ENCODE measurements at regions not wholly inside any gene's neighbourhood (a gene's known extent, or its start where the extent isn't known, plus 50 kb on each side); places are given as distances from the start of the nearest gene placed in this dataset.

DNA sequence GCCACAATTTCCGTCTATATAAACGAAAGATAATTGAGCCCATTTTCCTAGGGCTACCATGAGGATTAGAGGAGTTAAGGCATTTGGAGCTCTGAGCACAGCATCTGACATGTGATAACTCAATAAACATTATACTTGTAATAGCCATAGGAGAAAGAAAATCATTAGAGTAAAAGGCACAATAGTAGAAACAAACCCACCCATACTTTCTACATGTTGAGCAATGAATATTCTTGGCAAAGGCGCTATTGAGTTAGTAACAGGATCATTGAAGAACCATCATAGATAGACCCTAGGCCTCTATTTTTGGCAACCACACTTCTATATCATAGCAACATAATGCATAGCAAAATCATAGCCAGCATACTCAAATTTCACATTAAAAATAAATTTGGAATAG is 664.1 kb downstream of the NOVA1 start:
- ATAC-seq (ENCODE audit: low FRiP score) (no peak), DNase-seq (ENCODE audit: low spot score) (no peak)
- TF ChIP-seq, protein P1, sequence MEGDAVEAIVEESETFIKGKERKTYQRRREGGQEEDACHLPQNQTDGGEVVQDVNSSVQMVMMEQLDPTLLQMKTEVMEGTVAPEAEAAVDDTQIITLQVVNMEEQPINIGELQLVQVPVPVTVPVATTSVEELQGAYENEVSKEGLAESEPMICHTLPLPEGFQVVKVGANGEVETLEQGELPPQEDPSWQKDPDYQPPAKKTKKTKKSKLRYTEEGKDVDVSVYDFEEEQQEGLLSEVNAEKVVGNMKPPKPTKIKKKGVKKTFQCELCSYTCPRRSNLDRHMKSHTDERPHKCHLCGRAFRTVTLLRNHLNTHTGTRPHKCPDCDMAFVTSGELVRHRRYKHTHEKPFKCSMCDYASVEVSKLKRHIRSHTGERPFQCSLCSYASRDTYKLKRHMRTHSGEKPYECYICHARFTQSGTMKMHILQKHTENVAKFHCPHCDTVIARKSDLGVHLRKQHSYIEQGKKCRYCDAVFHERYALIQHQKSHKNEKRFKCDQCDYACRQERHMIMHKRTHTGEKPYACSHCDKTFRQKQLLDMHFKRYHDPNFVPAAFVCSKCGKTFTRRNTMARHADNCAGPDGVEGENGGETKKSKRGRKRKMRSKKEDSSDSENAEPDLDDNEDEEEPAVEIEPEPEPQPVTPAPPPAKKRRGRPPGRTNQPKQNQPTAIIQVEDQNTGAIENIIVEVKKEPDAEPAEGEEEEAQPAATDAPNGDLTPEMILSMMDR (IDR thresholded peaks at IDR 0.05), result no peak

DNA sequence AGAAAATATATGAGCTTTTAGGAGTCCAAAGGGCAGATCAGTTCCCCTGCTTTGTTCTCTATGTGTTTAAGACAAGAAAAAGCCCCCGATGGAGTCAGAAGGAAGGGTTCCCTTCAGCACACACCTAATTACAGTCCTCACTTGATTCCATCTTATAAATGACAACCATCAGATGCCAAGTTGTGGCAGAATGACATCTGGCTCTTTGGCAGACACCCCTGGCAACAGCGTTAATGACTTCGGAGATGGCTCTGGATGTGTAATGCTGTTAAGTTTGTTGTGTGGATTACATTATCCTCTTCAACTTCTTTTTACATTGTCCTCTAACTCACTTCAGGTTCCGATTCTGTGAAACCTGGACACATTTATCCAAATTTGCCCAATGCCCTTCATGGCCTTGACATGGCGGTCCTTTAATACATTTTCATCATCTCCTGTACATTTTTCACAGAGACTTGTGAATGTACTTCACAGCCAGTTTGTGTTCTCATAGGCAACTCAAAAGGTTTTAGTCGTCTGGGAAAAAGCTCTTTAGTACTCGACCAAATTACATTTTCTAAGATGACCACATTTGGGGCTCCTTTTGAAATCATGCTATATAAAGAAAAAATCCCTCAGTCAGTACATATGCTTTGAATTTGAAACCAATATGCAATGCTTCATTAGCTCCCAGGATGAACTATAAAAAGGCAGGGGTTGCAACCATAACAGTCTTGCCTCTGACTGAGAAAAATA is 667.8 kb downstream of the NOVA1 start:
- ATAC-seq (ENCODE audit: low FRiP score) (no peak), DNase-seq (ENCODE audit: low spot score) (no peak)
- TF ChIP-seq, protein P1 (IDR thresholded peaks at IDR 0.05), result no peak

DNA sequence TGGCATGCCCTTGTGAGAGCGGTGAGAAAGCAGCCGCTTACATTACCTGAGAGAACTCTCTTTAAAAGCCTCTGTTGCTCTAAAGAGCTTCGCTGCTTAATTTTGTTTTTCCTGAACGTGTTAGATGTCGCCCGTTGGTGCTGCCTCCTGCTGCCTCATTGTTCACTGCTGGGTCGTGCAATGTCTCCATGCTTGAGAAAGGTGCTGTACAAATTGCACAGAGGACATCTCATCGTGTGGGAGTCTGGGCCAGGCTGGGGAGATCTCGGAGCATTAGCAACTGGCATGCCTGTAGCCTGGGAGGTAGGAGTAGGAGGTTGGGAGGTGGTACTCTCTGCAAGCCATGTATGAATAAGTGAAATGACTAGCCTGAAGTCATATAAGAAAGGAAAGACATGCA is 686.0 kb downstream of the NOVA1 start:
- DNase-seq (ENCODE audit: low spot score), result no peak
- no peak for ATAC-seq (ENCODE audit: low FRiP score)
- TF ChIP-seq, protein P1 (IDR thresholded peaks at IDR 0.05), result no peak

DNA sequence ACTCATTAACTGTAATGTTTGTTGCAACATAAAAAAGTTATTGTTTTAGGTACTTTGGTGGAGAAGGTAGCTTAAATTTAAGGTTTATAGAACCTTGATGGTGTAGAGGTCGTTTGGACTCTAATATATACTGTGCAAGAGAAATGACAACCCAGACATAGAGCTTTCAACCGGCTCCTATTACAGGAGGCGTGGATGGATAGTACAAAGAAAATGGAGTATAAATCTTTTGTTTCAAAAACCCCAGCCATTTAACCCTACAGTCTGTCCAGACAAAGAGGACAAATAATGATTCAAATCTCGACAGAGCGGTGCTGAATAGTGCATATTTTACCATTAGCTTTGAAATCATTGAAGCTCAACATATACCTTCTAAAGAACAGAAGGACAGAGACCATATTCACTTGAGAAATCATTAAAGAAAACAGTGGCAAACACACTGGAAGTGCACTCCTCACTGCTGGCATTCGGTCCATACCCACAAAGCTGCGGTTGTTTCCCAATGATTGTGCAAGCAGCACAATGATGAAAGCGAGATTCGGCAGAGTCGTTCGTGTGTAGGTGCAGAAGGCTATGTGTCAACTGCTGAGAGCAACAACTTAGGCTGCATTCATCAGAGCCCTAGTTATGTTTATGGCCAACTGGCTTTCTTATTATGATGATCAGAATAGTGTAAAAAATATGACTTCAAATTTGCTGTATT is 688.6 kb downstream of the NOVA1 start:
- TF ChIP-seq, protein P1 (IDR thresholded peaks at IDR 0.05), result no peak
- no peak for ATAC-seq (ENCODE audit: low FRiP score)
- no peak for DNase-seq (ENCODE audit: low spot score)

DNA sequence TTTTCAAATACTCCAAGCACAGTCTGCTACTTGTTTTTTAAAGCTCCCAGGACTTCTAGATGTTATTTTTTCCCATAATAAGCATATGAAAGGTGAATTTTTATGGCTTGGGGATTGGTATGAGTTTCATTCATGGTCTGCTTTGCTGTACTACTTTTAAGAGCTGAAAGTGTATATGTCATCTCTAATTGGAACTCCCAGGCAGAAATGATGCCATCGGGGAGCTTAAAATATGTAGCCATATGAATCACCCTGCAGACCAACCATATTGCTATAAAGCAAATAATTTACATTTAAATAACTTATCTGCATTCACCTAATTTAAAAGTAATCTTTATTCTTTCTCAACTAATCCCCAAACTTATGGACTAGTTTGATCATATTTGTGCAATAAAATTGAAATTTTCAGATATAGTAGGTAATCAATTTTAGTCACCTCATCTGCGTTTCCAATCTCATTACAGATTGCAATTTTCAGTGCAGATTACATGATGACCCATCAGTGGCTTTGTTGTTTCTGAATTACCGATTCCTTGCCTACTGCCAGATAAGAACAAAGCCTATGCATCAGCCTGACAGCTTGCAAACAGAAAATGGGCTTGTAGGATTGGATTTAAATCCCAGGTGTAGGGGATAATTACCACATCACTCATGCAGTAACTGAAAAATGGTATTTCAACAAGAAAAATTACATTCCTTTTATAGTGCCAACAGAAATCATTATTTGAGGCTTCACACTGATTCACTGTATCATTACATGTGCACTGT is 689.4 kb downstream of the NOVA1 start:
- DNase-seq (ENCODE audit: low spot score) (no peak), ATAC-seq (ENCODE audit: low FRiP score) (no peak)
- TF ChIP-seq, protein P1 (IDR thresholded peaks at IDR 0.05), result no peak

DNA sequence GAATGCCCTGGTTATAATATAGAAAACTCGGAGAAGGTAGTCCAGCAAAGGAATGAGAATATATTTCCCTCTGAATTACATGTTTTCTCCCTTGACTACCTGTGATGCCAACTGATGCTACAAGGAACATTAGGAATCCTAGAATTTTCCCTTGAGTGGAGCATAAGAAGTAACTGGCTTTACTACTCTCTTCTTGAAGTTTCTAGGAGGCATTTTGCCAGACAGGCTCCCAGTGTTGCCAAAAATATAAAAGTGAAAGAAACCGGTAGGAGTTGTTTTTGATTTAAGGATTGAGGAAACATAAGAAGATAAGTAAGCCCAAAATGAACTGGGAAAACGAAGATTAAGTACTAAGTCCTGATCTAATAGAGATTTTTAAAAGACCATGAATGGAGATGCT is 693.4 kb downstream of the NOVA1 start:
- TF ChIP-seq, protein P1 (IDR thresholded peaks at IDR 0.05), result no peak
- DNase-seq (ENCODE audit: low spot score) (no peak), ATAC-seq (ENCODE audit: low FRiP score) (no peak)

Data from omental fat pad (tissue), 3 donors.